ENCODE measurements at regions not wholly inside any gene's neighbourhood (a gene's known extent, or its start where the extent isn't known, plus 50 kb on each side); places are given as distances from the start of the nearest gene placed in this dataset.

GRCh38 chr5:110002652-110003051 lies 312.9 kb downstream of the MAN2A1 start:
- TF ChIP-seq PKNOX1 (IDR thresholded peaks at IDR 0.05): no peak
- no peak for TF ChIP-seq L3MBTL2 (conservative IDR thresholded peaks at IDR 0.05)
- no peak for TF ChIP-seq CTBP1 (IDR thresholded peaks at IDR 0.05; ENCODE audit: borderline replicate concordance)
- no peak for TF ChIP-seq SUZ12 (IDR thresholded peaks at IDR 0.05)

Data from HEK293T (cell line).